OCI-LY3 (cell line): ENCODE measurements at regions not wholly inside any gene's neighbourhood (a gene's known extent, or its start where the extent isn't known, plus 50 kb on each side); places are given as distances from the start of the nearest gene placed in this dataset.

ENCODE experiments used
- CTCF ChIP-seq: fragments of 200-600, 300-600 bp; sonication (generic); IDR thresholded peaks from 2 replicates; pipeline ENCODE4 v1.5.1; 2014; ENCODE audit warnings: antibody characterized with exemption, low read length, low read depth
- EZH2phosphoT487 ChIP-seq: fragments of 200-600 bp; shearing (Covaris generic); IDR thresholded peaks from 2 replicates; pipeline ENCODE4 v1.6.1; 2018; ENCODE audit warnings: antibody characterized with exemption, mixed run types, low read depth

GRCh38 chr14:84074626-84075025 lies 1455.3 kb upstream of the FLRT2 start:
- TF ChIP-seq CTCF: no peak
- TF ChIP-seq EZH2phosphoT487: no peak
